K562 (cell line): ENCODE measurements at regions not wholly inside any gene's neighbourhood (a gene's known extent, or its start where the extent isn't known, plus 50 kb on each side); places are given as distances from the start of the nearest gene placed in this dataset.

Experiments
- CHD1 ChIP-seq: fragments of 200-600 bp; sonication (generic); IDR thresholded peaks from one replicate; pipeline ENCODE4 v1.6.1; 2012; ENCODE audit warnings: mild to moderate bottlenecking, moderate library complexity, low read length, inconsistent platforms
- POLR2B ChIP-seq: fragments of 450-650 bp; IDR thresholded peaks from 2 replicates; pipeline ENCODE4 v1.6.1; 2018; ENCODE audit warnings: low read depth; ENCODE audit not compliant: partially characterized antibody
- TRIM28 ChIP-seq: fragments of 450-650 bp; IDR thresholded peaks from 2 replicates; pipeline ENCODE4 v1.6.1; 2017
- TF ChIP-seq, protein P1 (sequence below): fragments of 450-650 bp; formaldehyde crosslinking; IDR thresholded peaks from 2 replicates; pipeline ENCODE4 v1.4.0; 2022; ENCODE audit warnings: missing genetic modification characterization

DNA sequence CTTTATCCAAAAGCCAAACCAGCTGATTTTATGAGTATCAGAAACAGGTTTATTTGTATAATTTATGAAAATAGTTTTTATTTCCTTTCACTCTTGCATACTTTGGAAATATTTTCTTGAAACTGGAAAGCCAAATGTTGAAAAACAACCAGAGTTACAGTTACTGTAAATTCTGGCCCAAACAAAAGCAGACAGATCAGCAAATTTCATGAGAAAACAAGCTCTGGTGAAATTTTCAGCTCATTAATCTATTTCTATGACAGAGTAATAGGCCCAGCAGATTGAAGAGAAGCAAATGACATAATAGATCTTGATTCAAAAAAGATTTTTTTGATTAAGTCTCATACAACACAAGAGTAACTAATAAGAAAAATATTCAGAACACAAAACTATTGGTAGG lies 182.7 kb downstream of the ENC1 start:
- TF ChIP-seq CHD1 (no peak), POLR2B (no peak), TRIM28 (no peak)
- TF ChIP-seq, protein P1, sequence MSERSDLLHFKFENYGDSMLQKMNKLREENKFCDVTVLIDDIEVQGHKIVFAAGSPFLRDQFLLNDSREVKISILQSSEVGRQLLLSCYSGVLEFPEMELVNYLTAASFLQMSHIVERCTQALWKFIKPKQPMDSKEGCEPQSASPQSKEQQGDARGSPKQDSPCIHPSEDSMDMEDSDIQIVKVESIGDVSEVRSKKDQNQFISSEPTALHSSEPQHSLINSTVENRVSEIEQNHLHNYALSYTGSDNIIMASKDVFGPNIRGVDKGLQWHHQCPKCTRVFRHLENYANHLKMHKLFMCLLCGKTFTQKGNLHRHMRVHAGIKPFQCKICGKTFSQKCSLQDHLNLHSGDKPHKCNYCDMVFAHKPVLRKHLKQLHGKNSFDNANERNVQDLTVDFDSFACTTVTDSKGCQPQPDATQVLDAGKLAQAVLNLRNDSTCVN (CRISPR knock-in tag) = no peak
